OCI-LY3 (cell line): ENCODE measurements at regions not wholly inside any gene's neighbourhood (a gene's known extent, or its start where the extent isn't known, plus 50 kb on each side); places are given as distances from the start of the nearest gene placed in this dataset.

ENCODE experiments used
- H2AFZ ChIP-seq: fragments of 200-600, 300-600 bp; shearing (Covaris generic); 2 replicates; pipeline ENCODE4 v1.6.0; 2014; ENCODE audit warnings: antibody characterized with exemption, low read depth, low read length
- H3K27ac ChIP-seq: fragments of 200-600, 300-600 bp; sonication (generic); 2 replicates; pipeline ENCODE4 v1.5.1; 2014; ENCODE audit warnings: mild to moderate bottlenecking, low read length, moderate library complexity, mixed read lengths
- H3K27me3 ChIP-seq: fragments of 200-600, 300-600 bp; sonication (generic); 2 replicates; pipeline ENCODE4 v1.6.1; 2014; ENCODE audit warnings: low read depth, low read length, mixed read lengths
- H3K36me3 ChIP-seq: fragments of 200-600, 300-600 bp; sonication (generic); replicated peaks from 2 replicates; pipeline ENCODE3; 2014; ENCODE audit warnings: low read depth, low read length, mixed read lengths
- H3K4me1 ChIP-seq: fragments of 300-600, 200-600 bp; sonication (generic); 2 replicates; pipeline ENCODE4 v1.6.1; 2014; ENCODE audit warnings: low read length, mixed read lengths
- H3K4me2 ChIP-seq: fragments of 200-600, 300-600 bp; sonication (generic); 2 replicates; pipeline ENCODE4 v1.6.1; 2014; ENCODE audit warnings: low read length, mixed read lengths
- H3K4me3 ChIP-seq: fragments of 300-600, 200-600 bp; sonication (generic); 2 replicates; pipeline ENCODE4 v1.5.1; 2014; ENCODE audit warnings: antibody characterized with exemption, mild to moderate bottlenecking, low read length, moderate library complexity
- H3K79me2 ChIP-seq: fragments of 300-600, 200-600 bp; shearing (Covaris generic); 2 replicates; pipeline ENCODE4 v1.6.1; 2014; ENCODE audit warnings: mild to moderate bottlenecking, low read length, mixed read lengths
- H3K9ac ChIP-seq: fragments of 300-600, 200-600 bp; shearing (Covaris generic); 2 replicates; pipeline ENCODE4 v1.6.0; 2014; ENCODE audit warnings: mild to moderate bottlenecking, low read length, moderate library complexity
- H3K9me3 ChIP-seq: fragments of 200-600, 300-600 bp; shearing (Covaris generic); 2 replicates; pipeline ENCODE4 v1.6.1; 2014; ENCODE audit warnings: low read length, mixed read lengths; ENCODE audit not compliant: insufficient read depth
- H4K20me1 ChIP-seq: fragments of 200-600, 300-600 bp; sonication (generic); 2 replicates; pipeline ENCODE4 v1.6.1; 2016; ENCODE audit warnings: low read length, mixed read lengths; ENCODE audit not compliant: insufficient read depth
- CTCF ChIP-seq: fragments of 200-600, 300-600 bp; sonication (generic); IDR thresholded peaks from 2 replicates; pipeline ENCODE4 v1.5.1; 2014; ENCODE audit warnings: antibody characterized with exemption, low read length, low read depth
- EZH2phosphoT487 ChIP-seq: fragments of 200-600 bp; shearing (Covaris generic); IDR thresholded peaks from 2 replicates; pipeline ENCODE4 v1.6.1; 2018; ENCODE audit warnings: antibody characterized with exemption, mixed run types, low read depth

DNA sequence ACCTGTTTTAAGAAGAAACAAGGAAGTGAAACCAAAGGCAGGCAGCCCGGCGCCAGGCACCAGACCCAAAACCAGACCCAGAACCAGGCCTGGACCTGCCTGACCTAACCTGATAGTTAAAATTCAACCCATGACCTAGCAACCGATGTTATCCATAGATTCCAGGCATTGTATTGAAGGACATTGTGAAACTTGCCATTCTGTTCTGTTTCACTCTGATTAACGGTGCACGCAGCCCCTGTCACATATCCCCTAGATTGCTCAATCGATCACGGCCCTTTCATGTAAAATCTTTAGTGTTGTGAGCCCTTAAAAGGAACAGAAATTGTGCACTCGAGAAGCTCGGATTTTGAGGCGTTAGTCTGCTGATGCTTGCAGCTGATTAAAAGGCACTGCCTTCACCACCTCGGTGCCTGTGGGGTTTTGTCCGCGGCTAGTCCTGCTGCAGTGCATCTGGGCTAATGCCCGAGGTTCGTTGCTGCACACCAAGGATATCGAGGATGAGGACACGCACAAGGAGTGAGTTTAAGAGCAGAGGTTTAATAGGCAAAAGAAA lies 262.5 kb upstream of the TMEM132C start:
- Histone ChIP-seq H3K9ac (no peak overlapping the region), H3K27me3 (0 out of 2 replicates have a peak, but pooled peaks cover 3% of the 10 kb centered on the region), H3K4me2 (peak overlapping the region; percentile 44), H3K4me1 (peaks cover 9% of the 10 kb centered on the region), H4K20me1 (no peaks in the 10 kb centered on the region), H3K27ac (no peak overlapping the region), H3K4me3 (peak overlapping the region; percentile 23; the same call in 1 of the 2 replicates), H3K36me3 (no peaks in the 10 kb centered on the region), H2AFZ (no peak overlapping the region; the same call in 1 of the 2 replicates), H3K9me3 (no peaks in the 10 kb centered on the region), H3K79me2 (no peaks in the 10 kb centered on the region)
- no peak for TF ChIP-seq CTCF
- TF ChIP-seq EZH2phosphoT487 = no peak

GRCh38 chr12:128007250-128007649 lies 259.7 kb upstream of the TMEM132C start:
- TF ChIP-seq CTCF = no peak
- TF ChIP-seq EZH2phosphoT487 = no peak
- 0 out of 2 replicates have a peak, but pooled peaks cover 3% of the 10 kb centered on the region for H3K27me3 ChIP-seq
- H3K4me3 ChIP-seq = no peak overlapping the region
- no peaks in the 10 kb centered on the region for H4K20me1 ChIP-seq
- H3K9ac ChIP-seq = no peak overlapping the region
- H3K4me1 ChIP-seq = peaks cover 9% of the 10 kb centered on the region
- no peak overlapping the region for H2AFZ ChIP-seq
- H3K36me3 ChIP-seq = no peaks in the 10 kb centered on the region
- no peak overlapping the region for H3K4me2 ChIP-seq
- no peaks in the 10 kb centered on the region for H3K9me3 ChIP-seq
- H3K27ac ChIP-seq = no peak overlapping the region
- H3K79me2 ChIP-seq = no peaks in the 10 kb centered on the region

GRCh38 chr12:128008341-128008740 lies 258.6 kb upstream of the TMEM132C start:
- no peaks in the 10 kb centered on the region for H3K36me3 ChIP-seq
- H3K9me3 ChIP-seq = no peaks in the 10 kb centered on the region
- no peaks in the 10 kb centered on the region for H4K20me1 ChIP-seq
- TF ChIP-seq EZH2phosphoT487 (no peak), CTCF (no peak)
- H3K4me1 ChIP-seq = peaks cover 9% of the 10 kb centered on the region
- no peak overlapping the region for H2AFZ ChIP-seq
- 0 out of 2 replicates have a peak, but pooled peaks cover 3% of the 10 kb centered on the region for H3K27me3 ChIP-seq
- H3K79me2 ChIP-seq = no peaks in the 10 kb centered on the region
- no peak overlapping the region for H3K27ac ChIP-seq
- no peak overlapping the region for H3K4me3 ChIP-seq
- no peak overlapping the region for H3K9ac ChIP-seq
- H3K4me2 ChIP-seq = no peak overlapping the region

DNA sequence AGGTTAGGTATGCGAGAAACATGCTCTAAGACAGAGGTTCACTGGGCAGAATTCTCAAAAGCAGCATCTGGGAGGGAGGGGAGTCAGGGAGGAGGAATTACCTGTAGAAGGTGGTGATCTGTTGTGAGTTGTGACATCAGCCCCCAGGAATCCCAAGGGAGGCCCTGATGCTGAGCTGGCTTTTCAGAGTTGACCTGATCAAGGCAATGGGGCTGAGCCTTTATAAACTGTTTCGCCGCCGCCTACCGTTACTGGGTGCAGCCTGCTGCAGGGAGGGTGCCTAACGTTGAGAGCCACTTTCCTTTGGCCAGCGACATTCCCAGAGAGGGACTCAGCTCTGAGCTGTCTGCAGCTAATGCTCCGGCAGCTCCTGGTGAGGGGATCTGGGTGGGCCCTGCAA lies 257.9 kb upstream of the TMEM132C start:
- Histone ChIP-seq H3K27ac (no peak overlapping the region), H3K79me2 (no peaks in the 10 kb centered on the region), H3K9ac (no peak overlapping the region), H3K36me3 (no peaks in the 10 kb centered on the region), H4K20me1 (no peaks in the 10 kb centered on the region), H3K4me1 (peaks cover 4% of the 10 kb centered on the region), H2AFZ (no peak overlapping the region), H3K4me2 (no peak overlapping the region), H3K4me3 (no peak overlapping the region), H3K9me3 (no peaks in the 10 kb centered on the region), H3K27me3 (0 out of 2 replicates have a peak, but pooled peaks cover 3% of the 10 kb centered on the region)
- TF ChIP-seq CTCF = no peak
- no peak for TF ChIP-seq EZH2phosphoT487
